ENCODE measurements at regions not wholly inside any gene's neighbourhood (a gene's known extent, or its start where the extent isn't known, plus 50 kb on each side); places are given as distances from the start of the nearest gene placed in this dataset.
"Not testable (repeated sequence)": the region's sequence is repeated elsewhere in the genome, so short reads cannot be mapped to it uniquely, and the experiment has no call there.

DNA sequence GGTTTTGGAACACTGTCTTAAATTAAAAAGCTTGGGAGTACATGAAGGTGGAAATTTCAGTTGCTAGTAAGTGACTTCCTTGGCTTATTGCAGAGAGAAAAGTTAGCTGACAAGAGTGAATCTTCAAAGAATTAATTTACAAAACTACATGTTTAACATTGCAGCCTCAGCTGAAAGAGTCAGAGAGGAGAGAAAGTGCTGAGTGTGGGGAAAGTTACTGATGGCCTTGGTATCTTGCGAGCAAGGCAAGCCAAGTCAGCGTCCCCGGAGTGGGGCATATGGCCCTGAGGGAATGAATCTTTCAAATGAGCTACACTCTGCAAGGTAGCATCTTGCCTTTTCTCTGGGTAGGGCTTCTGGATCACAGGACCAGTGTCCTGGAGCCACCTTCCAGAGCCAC is 131.3 kb downstream of the LPIN1 start:
- no peak for DNase-seq
- no peaks in the 10 kb centered on the region for H3K27me3 ChIP-seq
- no peak overlapping the region for H3K4me3 ChIP-seq
- H3K36me3 ChIP-seq: no peaks in the 10 kb centered on the region
- H3K9me3 ChIP-seq: peaks cover 5% of the 10 kb centered on the region

DNA sequence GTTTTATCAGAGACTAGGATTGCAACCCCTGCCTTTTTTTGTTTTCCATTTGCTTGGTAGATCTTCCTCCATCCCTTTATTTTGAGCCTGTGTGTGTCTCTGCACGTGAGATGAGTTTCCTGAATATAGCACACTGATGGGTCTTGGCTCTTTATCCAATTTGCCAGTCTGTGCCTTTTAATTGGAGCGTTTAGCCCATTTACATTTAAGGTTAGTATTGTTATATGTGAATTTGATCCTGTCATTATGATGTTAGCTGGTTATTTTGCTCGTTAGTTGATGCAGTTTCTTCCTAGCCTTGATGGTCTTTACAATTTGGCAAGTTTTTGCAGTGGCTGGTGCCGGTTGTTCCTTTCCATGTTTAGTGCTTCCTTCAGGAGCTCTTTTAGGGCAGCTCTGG is 138.8 kb downstream of the LPIN1 start:
- H3K4me3 ChIP-seq, DNase-seq, H3K27me3 ChIP-seq, H3K36me3 ChIP-seq: not testable (repeated sequence)
- H3K9me3 ChIP-seq: peaks cover 43% of the 10 kb centered on the region

DNA sequence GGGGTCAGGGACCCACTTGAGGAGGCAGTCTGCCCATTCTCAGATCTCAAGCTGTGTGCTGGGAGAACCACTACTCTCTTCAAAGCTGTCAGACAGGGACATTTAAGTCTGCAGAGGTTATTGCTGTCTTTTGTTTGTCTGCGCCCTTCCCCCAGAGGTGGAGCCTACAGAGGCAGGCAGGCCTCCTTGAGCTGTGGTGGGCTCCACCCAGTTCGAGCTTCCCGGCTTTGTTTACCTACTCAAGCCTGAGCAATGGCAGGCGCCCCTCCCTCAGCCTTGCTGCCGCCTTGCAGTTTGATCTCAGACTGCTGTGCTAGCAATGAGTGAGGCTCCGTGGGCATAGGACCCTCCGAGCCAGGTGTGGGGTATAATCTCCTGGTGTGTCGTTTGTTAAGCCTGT is 140.5 kb downstream of the LPIN1 start:
- peaks cover 40% of the 10 kb centered on the region for H3K9me3 ChIP-seq
- DNase-seq, H3K27me3 ChIP-seq, H3K4me3 ChIP-seq, H3K36me3 ChIP-seq: not testable (repeated sequence)

DNA sequence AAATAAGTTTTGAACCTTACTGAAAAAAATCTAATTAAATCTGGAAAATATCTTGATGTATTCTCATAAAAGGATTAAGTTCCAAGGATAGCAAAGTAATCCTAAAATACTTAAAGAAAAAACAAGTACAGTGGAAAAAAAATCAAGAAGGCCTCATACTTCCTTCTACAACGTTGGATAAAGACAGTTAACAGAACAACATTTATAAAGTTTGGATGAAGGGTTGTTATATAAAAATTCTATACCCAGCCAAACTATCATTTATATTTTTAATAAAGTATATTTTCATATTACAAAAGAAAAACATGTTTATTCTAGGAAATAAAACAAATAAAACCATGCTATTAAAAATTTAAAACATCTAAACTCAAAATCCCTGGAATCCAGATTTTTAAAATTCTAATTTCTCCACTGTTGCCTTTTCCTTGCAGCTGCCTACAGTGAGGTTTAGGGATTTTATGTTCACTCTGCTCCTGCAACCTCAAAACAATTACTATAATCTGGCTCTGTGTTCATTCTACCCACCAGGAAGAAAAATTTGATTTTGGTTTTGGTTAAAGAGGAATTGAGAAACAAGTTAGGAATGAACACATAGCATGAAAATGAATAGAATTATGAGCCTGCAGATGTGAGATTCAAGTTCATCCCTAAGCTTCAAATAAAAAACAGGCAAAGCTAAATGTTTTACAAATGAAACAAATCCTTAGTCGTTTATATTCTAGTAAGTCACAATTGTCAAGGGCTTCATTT is 142.8 kb downstream of the LPIN1 start:
- no peak overlapping the region for H3K4me3 ChIP-seq
- H3K36me3 ChIP-seq: no peaks in the 10 kb centered on the region
- 0 out of 2 replicates have a peak, but pooled peaks cover 2% of the 10 kb centered on the region for H3K27me3 ChIP-seq
- peaks cover 32% of the 10 kb centered on the region for H3K9me3 ChIP-seq
- DNase-seq: no peak

DNA sequence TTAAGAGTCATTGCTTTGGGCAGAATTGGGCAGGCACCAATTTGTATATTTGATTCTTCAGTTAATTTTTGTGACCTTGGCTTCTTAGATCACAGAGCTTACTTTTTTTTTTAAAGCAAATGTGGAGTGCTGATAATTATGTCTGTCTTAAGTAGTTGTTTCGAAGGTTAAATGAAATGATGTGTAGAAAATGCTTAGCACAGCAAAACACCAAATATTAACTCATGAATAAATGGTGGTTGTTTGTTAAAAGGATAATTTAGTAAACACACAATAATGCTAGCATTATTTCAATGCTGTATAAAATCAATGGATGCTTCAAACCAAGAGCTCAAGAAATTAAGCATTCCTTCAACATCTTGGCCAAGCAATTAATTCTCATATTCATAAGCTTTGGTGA is 143.4 kb downstream of the LPIN1 start:
- no peaks in the 10 kb centered on the region for H3K27me3 ChIP-seq
- DNase-seq: no peak
- H3K4me3 ChIP-seq: no peak overlapping the region
- no peaks in the 10 kb centered on the region for H3K36me3 ChIP-seq
- peaks cover 31% of the 10 kb centered on the region for H3K9me3 ChIP-seq

DNA sequence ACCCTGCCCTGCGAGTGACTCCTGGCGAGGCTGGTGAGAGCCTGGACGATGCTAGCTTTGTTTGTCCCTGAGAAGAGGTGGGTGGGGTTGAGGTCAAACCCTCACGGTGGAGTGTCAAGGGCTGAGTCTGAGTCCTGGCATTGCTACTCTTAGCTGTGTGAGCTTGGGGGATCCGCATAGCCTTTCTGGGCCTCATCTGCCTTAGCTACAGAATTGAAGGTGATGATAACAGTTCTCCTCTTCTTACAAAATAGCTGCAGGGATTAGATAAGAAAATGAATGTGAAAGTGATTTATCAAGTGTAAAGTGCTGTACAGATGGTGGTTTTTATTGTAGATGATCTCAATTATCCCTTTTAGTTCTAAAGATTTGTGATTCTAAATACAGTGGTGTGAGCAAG is 144.6 kb downstream of the LPIN1 start:
- Histone ChIP-seq H3K27me3 (no peaks in the 10 kb centered on the region), H3K4me3 (no peak overlapping the region), H3K9me3 (peaks cover 25% of the 10 kb centered on the region), H3K36me3 (no peaks in the 10 kb centered on the region)
- DNase-seq: no peak

DNA sequence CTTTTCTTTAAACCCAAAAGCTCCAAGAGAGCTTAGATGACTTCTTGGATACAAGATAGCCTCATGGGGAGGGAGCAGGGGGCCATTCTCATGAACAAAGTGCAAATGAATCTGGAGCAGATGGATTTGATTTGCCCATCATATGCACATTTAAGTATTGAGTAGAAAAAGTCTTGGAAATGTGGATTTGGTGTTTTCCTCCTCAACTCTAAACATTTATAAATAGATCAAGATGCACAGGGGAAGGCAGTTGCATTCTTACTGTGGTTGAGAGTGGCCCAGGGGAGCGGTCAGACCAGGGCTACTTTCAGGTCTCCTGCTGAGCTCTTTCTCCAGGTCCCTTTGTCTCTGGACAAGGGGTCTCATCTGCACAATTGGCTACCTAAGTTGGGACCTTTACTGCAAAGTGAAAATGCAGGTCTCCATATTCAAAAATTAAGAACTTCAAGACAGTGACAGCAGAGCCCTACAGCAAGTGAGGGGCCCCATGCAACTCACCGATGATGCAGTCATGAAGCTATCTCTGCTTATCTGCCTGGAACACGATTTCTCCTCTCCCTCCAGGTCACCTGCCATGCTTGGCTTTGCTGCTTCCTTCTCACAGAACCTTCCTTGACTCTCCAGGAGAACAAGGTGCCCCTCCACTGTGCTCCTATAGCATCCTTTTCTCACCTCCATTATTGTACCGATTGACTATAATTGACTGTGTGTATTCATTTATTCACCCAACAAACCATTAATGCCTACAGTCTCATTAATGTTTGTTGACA is 145.4 kb downstream of the LPIN1 start:
- H3K9me3 ChIP-seq: peaks cover 25% of the 10 kb centered on the region
- no peak for DNase-seq
- no peaks in the 10 kb centered on the region for H3K36me3 ChIP-seq
- no peaks in the 10 kb centered on the region for H3K27me3 ChIP-seq
- no peak overlapping the region for H3K4me3 ChIP-seq

DNA sequence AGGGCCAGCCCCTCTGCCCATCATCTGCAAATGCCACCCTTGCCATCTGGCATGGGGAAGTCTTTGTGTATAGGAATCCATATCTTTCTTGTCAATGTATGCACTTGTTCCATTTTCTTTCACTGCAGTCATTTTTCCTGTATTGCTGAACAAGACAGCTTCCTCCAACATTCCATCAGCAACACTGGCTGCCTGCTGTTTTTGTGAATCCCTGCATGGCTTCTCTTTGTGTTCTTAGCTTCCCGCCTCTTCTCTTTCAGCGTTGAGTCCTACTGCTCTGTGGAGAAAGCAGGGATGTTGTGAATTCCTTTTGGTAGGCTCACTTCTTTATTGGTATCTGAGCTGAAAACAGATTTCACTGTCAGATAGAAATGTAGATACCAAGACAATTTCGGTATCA is 150.0 kb downstream of the LPIN1 start:
- DNase-seq: no peak
- no peak overlapping the region for H3K4me3 ChIP-seq
- H3K36me3 ChIP-seq: no peaks in the 10 kb centered on the region
- no peaks in the 10 kb centered on the region for H3K9me3 ChIP-seq
- no peaks in the 10 kb centered on the region for H3K27me3 ChIP-seq

DNA sequence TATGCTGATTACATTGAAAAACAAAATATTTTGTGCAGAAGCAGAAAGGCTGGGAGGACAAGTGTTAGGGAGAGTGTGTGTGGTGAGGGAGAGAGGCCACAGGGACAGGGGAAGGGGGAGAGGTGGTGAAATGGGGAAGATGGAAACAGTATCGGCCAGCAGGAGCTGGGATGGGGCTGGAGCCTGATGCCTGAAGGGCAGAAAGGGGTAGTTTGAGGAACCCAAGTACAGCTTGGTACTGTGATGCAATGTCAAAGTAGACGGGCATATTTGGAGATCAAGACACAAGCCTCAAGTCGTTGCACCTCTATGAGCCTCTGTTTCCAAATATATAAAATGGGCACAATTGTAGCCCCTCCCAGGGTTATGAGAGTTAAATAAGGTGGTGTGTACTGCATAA is 152.1 kb downstream of the LPIN1 start:
- Histone ChIP-seq H3K36me3 (no peaks in the 10 kb centered on the region), H3K4me3 (no peak overlapping the region), H3K9me3 (no peaks in the 10 kb centered on the region), H3K27me3 (no peaks in the 10 kb centered on the region)
- no peak for DNase-seq

DNA sequence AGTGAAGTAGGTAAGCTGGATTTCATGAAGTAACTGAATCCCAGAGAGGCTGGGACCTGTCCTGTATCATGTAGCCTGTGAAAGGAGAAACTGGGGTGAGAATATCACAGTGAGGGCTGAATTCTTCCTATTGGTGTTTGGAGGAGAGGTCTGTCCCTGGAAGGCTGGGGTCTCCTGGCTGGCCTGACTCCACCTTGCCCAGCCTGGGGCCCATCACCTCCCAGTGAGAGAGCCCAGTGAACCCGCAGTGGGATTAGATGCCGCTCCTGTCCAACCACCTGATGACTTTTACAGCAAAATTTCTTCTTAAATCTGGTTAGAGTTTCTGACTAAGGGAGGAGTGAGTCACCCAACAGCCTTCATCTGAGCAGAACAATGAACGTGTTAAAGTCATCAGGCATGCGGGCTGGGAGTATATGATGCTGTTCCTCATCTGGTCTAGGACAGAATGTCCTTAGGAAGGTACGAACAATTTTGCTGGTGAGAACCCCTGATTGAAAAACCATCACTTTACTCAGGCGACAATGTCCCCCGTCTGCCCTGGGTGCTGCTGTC is 152.9 kb downstream of the LPIN1 start:
- DNase-seq: peak; percentile 61
- Histone ChIP-seq H3K36me3 (no peaks in the 10 kb centered on the region), H3K27me3 (no peaks in the 10 kb centered on the region), H3K9me3 (no peaks in the 10 kb centered on the region), H3K4me3 (no peak overlapping the region)

DNA sequence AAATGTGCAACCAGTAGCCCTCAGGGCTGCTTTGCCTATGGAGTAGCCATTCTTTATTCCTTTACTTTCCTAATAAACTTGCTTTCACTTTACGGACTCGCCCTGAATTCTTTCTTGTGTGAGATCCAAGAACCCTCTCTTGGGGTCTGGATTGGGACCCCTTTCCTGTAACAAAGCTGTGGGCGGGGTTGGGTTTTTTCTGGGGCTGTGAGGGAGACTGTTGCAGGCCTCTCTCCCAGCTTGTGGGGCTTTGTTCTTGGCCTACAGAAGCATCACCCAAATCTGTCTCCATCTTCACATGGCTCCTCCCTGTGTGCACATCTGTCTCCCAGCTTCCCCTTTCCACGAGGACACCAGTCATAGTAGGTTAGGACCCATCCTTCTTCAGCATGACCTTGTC is 154.5 kb downstream of the LPIN1 start:
- H3K9me3 ChIP-seq, H3K36me3 ChIP-seq, H3K27me3 ChIP-seq, H3K4me3 ChIP-seq, DNase-seq: not testable (repeated sequence)

DNA sequence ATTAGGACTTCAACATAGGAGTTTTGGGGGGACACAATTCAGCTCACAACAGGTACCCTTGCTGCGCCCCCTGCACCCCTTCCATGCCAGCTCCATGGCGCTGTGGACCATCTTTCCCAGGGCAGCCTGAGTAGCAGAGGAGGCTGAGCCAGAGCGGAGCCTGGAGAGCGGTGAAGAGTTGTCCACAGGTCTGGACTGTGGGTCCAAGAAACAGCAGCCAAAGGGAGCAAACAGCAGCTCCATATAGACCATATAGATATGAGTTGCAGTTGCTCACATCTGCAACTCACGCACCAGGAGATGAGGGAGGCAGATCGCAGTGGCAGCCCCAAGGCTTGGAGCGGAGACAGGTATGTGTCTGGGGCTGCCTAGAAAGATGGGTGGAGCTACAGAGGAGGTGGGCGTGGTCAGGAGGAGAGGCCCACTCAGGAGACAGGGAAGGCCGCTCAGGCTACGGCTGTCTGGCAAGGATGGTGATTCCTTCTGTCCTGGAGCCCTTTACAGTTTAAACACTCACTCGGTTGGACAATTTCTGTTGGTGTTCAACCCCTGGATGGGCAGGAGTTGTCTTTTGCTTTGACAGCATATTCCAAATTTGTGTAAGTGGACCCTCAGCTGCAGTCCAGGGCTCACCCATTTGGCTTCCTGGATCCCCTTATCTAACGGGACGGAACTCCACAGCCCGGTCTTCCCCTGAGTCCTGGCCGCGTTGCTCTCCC is 155.1 kb downstream of the LPIN1 start:
- DNase-seq: no peak
- H3K36me3 ChIP-seq: no peaks in the 10 kb centered on the region
- peaks cover 2% of the 10 kb centered on the region; the same call in 1 of the 2 replicates for H3K27me3 ChIP-seq
- no peak overlapping the region for H3K4me3 ChIP-seq
- no peaks in the 10 kb centered on the region for H3K9me3 ChIP-seq

DNA sequence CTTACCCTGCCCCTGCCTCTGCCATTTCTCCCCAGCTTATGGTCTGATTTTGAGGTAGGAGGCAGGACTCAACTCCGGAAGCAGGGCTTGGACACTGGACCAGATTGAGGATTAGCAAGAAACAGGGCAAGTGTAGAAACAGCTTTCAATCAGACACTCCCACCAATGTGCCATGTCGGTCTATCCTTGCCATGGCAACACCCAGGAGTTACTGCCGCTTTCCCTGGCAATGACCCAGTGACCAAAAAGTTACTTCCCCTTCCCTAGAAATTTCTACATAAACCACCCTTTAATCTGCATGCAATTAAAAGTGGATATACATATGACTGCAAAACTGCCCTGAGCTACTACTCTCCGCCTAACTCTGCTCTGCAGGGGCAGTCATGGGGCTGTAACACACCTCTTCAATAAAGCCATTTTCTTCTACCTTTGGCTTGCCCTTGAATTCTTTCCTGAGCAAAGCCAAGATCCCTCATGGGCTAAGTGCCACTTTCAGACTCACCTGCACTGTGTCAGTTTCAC is 156.7 kb downstream of the LPIN1 start:
- Histone ChIP-seq H3K27me3 (peaks cover 2% of the 10 kb centered on the region; the same call in 1 of the 2 replicates), H3K36me3 (no peaks in the 10 kb centered on the region), H3K4me3 (no peak overlapping the region), H3K9me3 (peaks cover 13% of the 10 kb centered on the region)
- DNase-seq: no peak

DNA sequence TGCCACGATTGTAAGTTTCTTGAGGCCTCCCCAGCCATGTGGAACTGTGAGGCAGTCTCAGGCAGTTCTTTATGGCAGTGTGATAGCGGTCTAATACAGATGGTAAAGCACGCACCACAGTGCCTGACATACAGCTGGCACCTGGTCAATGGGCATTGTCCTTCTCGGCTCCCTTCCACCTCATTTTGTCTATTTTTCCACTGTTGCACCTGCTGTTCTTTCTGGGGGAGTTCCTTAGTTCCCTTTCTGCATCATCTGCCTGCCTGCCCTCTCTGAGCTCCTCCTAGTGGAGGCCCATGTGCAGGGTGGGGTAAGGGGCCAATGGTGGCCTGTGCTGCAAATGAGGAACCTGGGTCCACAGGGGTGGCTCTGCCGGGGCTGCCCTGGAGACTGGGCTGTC is 157.6 kb downstream of the LPIN1 start:
- peaks cover 14% of the 10 kb centered on the region for H3K9me3 ChIP-seq
- DNase-seq: no peak
- no peaks in the 10 kb centered on the region for H3K36me3 ChIP-seq
- peaks cover 2% of the 10 kb centered on the region; the same call in 1 of the 2 replicates for H3K27me3 ChIP-seq
- no peak overlapping the region for H3K4me3 ChIP-seq

DNA sequence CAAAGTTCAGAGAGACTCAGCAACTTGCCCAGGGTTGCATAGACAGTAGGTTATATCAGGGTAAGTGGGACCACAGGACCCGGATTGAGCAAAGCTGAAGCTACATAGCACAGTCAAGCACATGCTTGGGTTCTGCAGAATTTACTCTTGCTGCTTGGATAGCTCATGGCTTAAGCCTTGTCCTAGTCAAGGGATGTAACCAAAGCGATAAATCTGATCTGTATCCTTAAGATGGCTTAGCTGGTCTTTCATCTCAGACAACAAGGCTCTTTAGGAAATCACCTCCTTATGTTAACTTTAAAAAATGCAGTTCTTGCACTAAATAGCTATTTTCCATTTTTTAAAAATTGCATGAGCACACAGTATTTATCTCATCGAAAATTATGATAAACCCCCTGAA is 158.5 kb downstream of the LPIN1 start:
- DNase-seq: no peak
- Histone ChIP-seq H3K4me3 (no peak overlapping the region), H3K9me3 (peaks cover 14% of the 10 kb centered on the region), H3K27me3 (peaks cover 2% of the 10 kb centered on the region; the same call in 1 of the 2 replicates), H3K36me3 (no peaks in the 10 kb centered on the region)

DNA sequence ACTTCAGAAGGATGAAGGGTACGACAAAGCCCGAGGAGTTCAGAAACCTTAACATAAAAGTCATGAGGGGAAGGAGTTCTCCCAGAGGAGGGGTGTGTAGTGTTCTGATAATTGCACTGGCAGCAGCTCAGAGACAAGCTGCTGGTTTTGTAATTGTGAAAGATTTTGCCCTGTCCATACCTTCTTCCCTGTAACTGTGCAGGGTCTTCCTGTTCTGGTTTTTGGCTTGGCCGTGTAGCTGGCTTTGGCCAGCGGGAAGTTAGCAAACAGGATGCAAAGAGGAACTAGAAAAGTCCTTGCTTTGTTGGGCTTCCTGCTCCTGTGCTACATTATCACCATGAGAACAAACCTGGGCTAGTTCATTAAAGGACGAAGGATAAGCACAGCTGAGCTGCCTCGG is 160.8 kb downstream of the LPIN1 start:
- Histone ChIP-seq H3K4me3 (no peak overlapping the region), H3K9me3 (peaks cover 19% of the 10 kb centered on the region), H3K27me3 (peaks cover 2% of the 10 kb centered on the region; the same call in 1 of the 2 replicates), H3K36me3 (no peaks in the 10 kb centered on the region)
- no peak for DNase-seq

DNA sequence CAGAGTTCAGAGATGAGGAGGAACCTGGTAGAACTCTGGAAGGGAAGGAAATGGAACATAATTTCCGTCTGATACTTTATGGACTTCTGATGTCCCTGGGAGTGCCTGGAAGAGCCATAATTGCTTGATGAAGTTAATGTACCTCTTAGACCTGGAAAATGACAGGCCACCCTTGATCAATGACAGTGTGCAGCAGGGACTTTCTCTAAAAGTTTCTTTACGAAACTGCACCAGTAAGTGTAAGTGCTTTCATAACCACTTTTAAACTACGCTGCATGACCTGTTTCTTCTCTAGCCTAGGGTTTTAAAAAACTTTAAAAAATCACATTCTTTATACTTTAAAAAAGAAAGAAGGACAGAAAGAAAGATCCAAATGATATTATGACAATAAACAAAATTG is 164.5 kb downstream of the LPIN1 start:
- no peaks in the 10 kb centered on the region for H3K27me3 ChIP-seq
- DNase-seq: no peak
- H3K4me3 ChIP-seq: no peak overlapping the region
- no peaks in the 10 kb centered on the region for H3K36me3 ChIP-seq
- H3K9me3 ChIP-seq: peaks cover 34% of the 10 kb centered on the region

Measured in MG63 (cell line).